SK-N-SH treated with all-trans-retinoic acid at 6 μM for 48 hours (cell line): ENCODE measurements at regions not wholly inside any gene's neighbourhood (a gene's known extent, or its start where the extent isn't known, plus 50 kb on each side); places are given as distances from the start of the nearest gene placed in this dataset.

Experiments used
- ATAC-seq: fragments of 200-7000 bp; cut with Tn5 transposase; 3 replicates; pipeline ENCODE4 v1.9.1; 2020; ENCODE audit warnings: mild to moderate bottlenecking, moderate library complexity
- BACH2 ChIP-seq: fragments of 250-450 bp; sonication (Bioruptor Pico); IDR thresholded peaks from 2 replicates; pipeline ENCODE4 v1.9.0; 2021; ENCODE audit warnings: mild to moderate bottlenecking, borderline replicate concordance
- CREB5 ChIP-seq: fragments of 250-450 bp; sonication (Bioruptor Pico); IDR thresholded peaks from 2 replicates; pipeline ENCODE4 v1.5.1; 2020; ENCODE audit warnings: low read depth, mild to moderate bottlenecking, moderate library complexity
- CSDC2 ChIP-seq: fragments of 250-450 bp; sonication (Bioruptor Pico); IDR thresholded peaks from 2 replicates; pipeline ENCODE4 v1.5.0; 2020; ENCODE audit warnings: mild to moderate bottlenecking, moderate library complexity
- CSRNP3 ChIP-seq: fragments of 250-450 bp; sonication (Bioruptor Pico); IDR thresholded peaks from 2 replicates; pipeline ENCODE4 v1.5.1; 2021; ENCODE audit warnings: mild to moderate bottlenecking, moderate library complexity
- ESRRG ChIP-seq: fragments of 250-450 bp; sonication (Bioruptor Pico); IDR thresholded peaks from 2 replicates; pipeline ENCODE4 v1.6.1; 2021; ENCODE audit warnings: mild to moderate bottlenecking
- GLIS3 ChIP-seq: fragments of 250-450 bp; sonication (Bioruptor Pico); IDR thresholded peaks from 2 replicates; pipeline ENCODE4 v1.5.0; 2020; ENCODE audit warnings: mild to moderate bottlenecking, moderate library complexity
- ISL1 ChIP-seq: fragments of 250-450 bp; sonication (Bioruptor Pico); IDR thresholded peaks from 2 replicates; pipeline ENCODE4 v2.1.2; 2022; ENCODE audit warnings: mild to moderate bottlenecking, moderate library complexity
- OSR1 ChIP-seq: fragments of 250-450 bp; sonication (Bioruptor Pico); IDR thresholded peaks from 2 replicates; pipeline ENCODE4 v1.8.0; 2022; ENCODE audit warnings: moderate library complexity, mild to moderate bottlenecking, inconsistent platforms
- PATZ1 ChIP-seq: fragments of 250-450 bp; sonication (Bioruptor Pico); IDR thresholded peaks from 2 replicates; pipeline ENCODE4 v1.8.0; 2020; ENCODE audit warnings: mild to moderate bottlenecking, moderate library complexity, borderline replicate concordance
- POU6F1 ChIP-seq: fragments of 250-450 bp; sonication (Bioruptor Pico); IDR thresholded peaks from 2 replicates; pipeline ENCODE4 v1.8.0; 2021; ENCODE audit warnings: low read depth, mild to moderate bottlenecking, moderate library complexity, borderline replicate concordance
- RARB ChIP-seq: fragments of 250-450 bp; sonication (Bioruptor Pico); IDR thresholded peaks from 2 replicates; pipeline ENCODE4 v1.8.0; 2021; ENCODE audit warnings: mild to moderate bottlenecking, moderate library complexity
- TOX ChIP-seq: fragments of 250-450 bp; sonication (Bioruptor Pico); IDR thresholded peaks from 2 replicates; pipeline ENCODE4 v1.8.0; 2021; ENCODE audit warnings: mild to moderate bottlenecking, moderate library complexity, borderline replicate concordance
- TSHZ2 ChIP-seq: fragments of 250-450 bp; sonication (Bioruptor Pico); IDR thresholded peaks from 2 replicates; pipeline ENCODE4 v1.5.0; 2020; ENCODE audit warnings: mild to moderate bottlenecking, moderate library complexity
- ZC3H10 ChIP-seq: fragments of 250-450 bp; sonication (Bioruptor Pico); IDR thresholded peaks from 2 replicates; pipeline ENCODE4 v1.5.1; 2021; ENCODE audit warnings: mild to moderate bottlenecking, moderate library complexity
- ZFP3 ChIP-seq: fragments of 250-450 bp; sonication (Bioruptor Pico); IDR thresholded peaks from 2 replicates; pipeline ENCODE4 v1.5.0; 2020; ENCODE audit warnings: mild to moderate bottlenecking, moderate library complexity
- ZFP30 ChIP-seq: fragments of 450-650 bp; formaldehyde crosslinking; IDR thresholded peaks from 2 replicates; pipeline ENCODE4 v1.5.0; 2022; ENCODE audit warnings: mild to moderate bottlenecking, moderate library complexity
- ZNF565 ChIP-seq: fragments of 450-650 bp; formaldehyde crosslinking; conservative IDR thresholded peaks from 2 replicates; pipeline ENCODE4 v1.5.0; 2020; ENCODE audit warnings: low read depth, mild to moderate bottlenecking, moderate library complexity
- ZNF70 ChIP-seq: fragments of 450-650 bp; formaldehyde crosslinking; IDR thresholded peaks from 2 replicates; pipeline ENCODE4 v1.5.0; 2020; ENCODE audit warnings: mild to moderate bottlenecking, moderate library complexity
- ZNF8 ChIP-seq: fragments of 450-650 bp; formaldehyde crosslinking; IDR thresholded peaks from 2 replicates; pipeline ENCODE4 v1.5.0; 2020; ENCODE audit warnings: mild to moderate bottlenecking, moderate library complexity

- no peak for ATAC-seq
- no peak for TF ChIP-seq CREB5 (CRISPR knock-in tag)
- TF ChIP-seq RARB (CRISPR knock-in tag), result no peak
- no peak for TF ChIP-seq ZFP30 (CRISPR knock-in tag)
- no peak for TF ChIP-seq OSR1 (CRISPR knock-in tag)
- TF ChIP-seq POU6F1 (CRISPR knock-in tag), result no peak
- no peak for TF ChIP-seq CSDC2 (CRISPR knock-in tag)
- TF ChIP-seq ISL1 (CRISPR knock-in tag), result no peak
- no peak for TF ChIP-seq ZC3H10 (CRISPR knock-in tag)
- no peak for TF ChIP-seq TOX (CRISPR knock-in tag)
- no peak for TF ChIP-seq GLIS3 (CRISPR knock-in tag)
- no peak for TF ChIP-seq CSRNP3 (CRISPR knock-in tag)
- no peak for TF ChIP-seq PATZ1 (CRISPR knock-in tag)
- TF ChIP-seq TSHZ2 (CRISPR knock-in tag), result no peak
- no peak for TF ChIP-seq ZNF8
- no peak for TF ChIP-seq BACH2
- TF ChIP-seq ZFP3 (CRISPR knock-in tag), result no peak
- TF ChIP-seq ZNF70 (CRISPR knock-in tag), result no peak
- TF ChIP-seq, all 23 proteins: peak for 0
Observed at GRCh38 chr10:109740436-109740835, 182.9 kb downstream of the XPNPEP1 start.

GRCh38 chr10:109737626-109738025, 185.7 kb downstream of the XPNPEP1 start:
- TF ChIP-seq TSHZ2 (CRISPR knock-in tag) (no peak), ZFP30 (CRISPR knock-in tag) (no peak), ESRRG (CRISPR knock-in tag) (no peak)
- ATAC-seq, result no peak

GRCh38 chr10:109737009-109737408, 186.3 kb downstream of the XPNPEP1 start:
- ATAC-seq, result no peak
- TF ChIP-seq ZNF565 (CRISPR knock-in tag) (no peak), BACH2 (no peak), POU6F1 (CRISPR knock-in tag) (no peak), TOX (CRISPR knock-in tag) (no peak), ZNF8 (no peak), TSHZ2 (CRISPR knock-in tag) (no peak), CREB5 (CRISPR knock-in tag) (no peak)
